ENCODE measurements at regions not wholly inside any gene's neighbourhood (a gene's known extent, or its start where the extent isn't known, plus 50 kb on each side); places are given as distances from the start of the nearest gene placed in this dataset.
"Not testable (repeated sequence)": the region's sequence is repeated elsewhere in the genome, so short reads cannot be mapped to it uniquely, and the experiment has no call there.

- DNase-seq (ENCODE audit: insufficient read length, low spot score) (no peak), FAIRE-seq (no peak)
Observed at GRCh38 chr4:100907465-100908454, 389.9 kb upstream of the EMCN start.

- no peak for DNase-seq (ENCODE audit: insufficient read length, low spot score)
- FAIRE-seq = no peak
Observed at GRCh38 chr4:100906973-100907372, 389.2 kb upstream of the EMCN start.

GRCh38 chr4:100900945-100901344, 383.1 kb upstream of the EMCN start:
- not testable (repeated sequence) for FAIRE-seq

GRCh38 chr4:100900134-100900533, 382.3 kb upstream of the EMCN start:
- DNase-seq (ENCODE audit: insufficient read length, low spot score) (no peak), FAIRE-seq (no peak)

More at GRCh38 chr4:100900945-100901344, 383.1 kb upstream of the EMCN start:
- DNase-seq (ENCODE audit: insufficient read length, low spot score) = not testable (repeated sequence)

- DNase-seq (ENCODE audit: insufficient read length, low spot score) = no peak
- no peak for FAIRE-seq
Observed at GRCh38 chr4:100898844-100899243, 381.0 kb upstream of the EMCN start.

GRCh38 chr4:100895556-100896197, 377.9 kb upstream of the EMCN start:
- no peak for DNase-seq (ENCODE audit: insufficient read length, low spot score)
- no peak for FAIRE-seq

- no peak for FAIRE-seq
- no peak for DNase-seq (ENCODE audit: insufficient read length, low spot score)
Observed at GRCh38 chr4:100894339-100894870, 376.6 kb upstream of the EMCN start.

- no peak for FAIRE-seq
Observed at GRCh38 chr4:100891808-100892207, 374.0 kb upstream of the EMCN start.

GRCh38 chr4:100889898-100890297, 372.1 kb upstream of the EMCN start:
- FAIRE-seq (no peak), DNase-seq (ENCODE audit: insufficient read length, low spot score) (no peak)

More at GRCh38 chr4:100891808-100892207, 374.0 kb upstream of the EMCN start:
- DNase-seq (ENCODE audit: insufficient read length, low spot score) = no peak

- DNase-seq (ENCODE audit: insufficient read length, low spot score) (no peak), FAIRE-seq (no peak)
Observed at GRCh38 chr4:100889401-100889800, 371.6 kb upstream of the EMCN start.

GRCh38 chr4:100882661-100883060, 364.8 kb upstream of the EMCN start:
- DNase-seq (ENCODE audit: insufficient read length, low spot score) (no peak), FAIRE-seq (no peak)

- no peak for DNase-seq (ENCODE audit: insufficient read length, low spot score)
- no peak for FAIRE-seq
Observed at GRCh38 chr4:100881283-100881682, 363.5 kb upstream of the EMCN start.

GRCh38 chr4:100880011-100880410, 362.2 kb upstream of the EMCN start:
- DNase-seq (ENCODE audit: insufficient read length, low spot score) (no peak), FAIRE-seq (no peak)

GRCh38 chr4:100879471-100879870, 361.6 kb upstream of the EMCN start:
- DNase-seq (ENCODE audit: insufficient read length, low spot score) (no peak), FAIRE-seq (no peak)

- no peak for FAIRE-seq
- DNase-seq (ENCODE audit: insufficient read length, low spot score) = no peak
Observed at GRCh38 chr4:100876546-100876945, 358.7 kb upstream of the EMCN start.

- FAIRE-seq (no peak), DNase-seq (ENCODE audit: insufficient read length, low spot score) (no peak)
Observed at GRCh38 chr4:100875296-100876068, 357.7 kb upstream of the EMCN start.

- DNase-seq (ENCODE audit: insufficient read length, low spot score) = no peak
- no peak for FAIRE-seq
Observed at GRCh38 chr4:100872811-100873210, 355.0 kb upstream of the EMCN start.

GRCh38 chr4:100870940-100871772, 353.3 kb upstream of the EMCN start:
- DNase-seq (ENCODE audit: insufficient read length, low spot score) (no peak), FAIRE-seq (no peak)

GRCh38 chr4:100869276-100869675, 351.5 kb upstream of the EMCN start:
- no peak for FAIRE-seq
- no peak for DNase-seq (ENCODE audit: insufficient read length, low spot score)

- not testable (repeated sequence) for DNase-seq (ENCODE audit: insufficient read length, low spot score); FAIRE-seq
Observed at GRCh38 chr4:100868281-100868680, 350.5 kb upstream of the EMCN start.

Measured in HTR-8/SVneo (cell line).